Activated T-cell treated with anti-CD3 and anti-CD28 coated beads, Interleukin-2, amount 50 U/mL, for 48 hours (primary cell): ENCODE measurements at regions not wholly inside any gene's neighbourhood (a gene's known extent, or its start where the extent isn't known, plus 50 kb on each side); places are given as distances from the start of the nearest gene placed in this dataset.
"Not testable (repeated sequence)": the region's sequence is repeated elsewhere in the genome, so short reads cannot be mapped to it uniquely, and the experiment has no call there.

Source experiments
- DNase-seq, 2 experiments: peaks; one replicate each; pipeline ENCODE4 v3.0.0-alpha.2; 2020

- DNase-seq: no peak
These were observed 141.1 kb downstream of the DISP1 start for GRCh38 chr1:222955964-222956363.

- no peak for DNase-seq
These were observed 141.8 kb downstream of the DISP1 start for GRCh38 chr1:222956601-222957000.

GRCh38 chr1:222967466-222968240, 152.8 kb downstream of the DISP1 start:
- no peak for DNase-seq

GRCh38 chr1:222970040-222970439, 155.2 kb downstream of the DISP1 start:
- DNase-seq: no peak

- DNase-seq: no peak
These were observed 155.9 kb downstream of the DISP1 start for GRCh38 chr1:222970711-222971110.

- DNase-seq: no peak
These were observed 156.3 kb downstream of the DISP1 start for GRCh38 chr1:222971146-222971545.

GRCh38 chr1:222973561-222973960, 158.7 kb downstream of the DISP1 start:
- DNase-seq: no peak

GRCh38 chr1:222974496-222974895, 159.7 kb downstream of the DISP1 start:
- DNase-seq: no peak

- no peak for DNase-seq
These were observed 160.8 kb downstream of the DISP1 start for GRCh38 chr1:222975472-222976122.

GRCh38 chr1:222976453-222976852, 161.6 kb downstream of the DISP1 start:
- no peak for DNase-seq

- DNase-seq: not testable (repeated sequence)
These were observed 162.5 kb downstream of the DISP1 start for GRCh38 chr1:222977294-222977693.

GRCh38 chr1:222979561-222979960, 163.5 kb downstream of the TLR5 start:
- DNase-seq: no peak

GRCh38 chr1:222987674-222988076, 155.4 kb downstream of the TLR5 start:
- DNase-seq: no peak

- DNase-seq: no peak
These were observed 153.6 kb downstream of the TLR5 start for GRCh38 chr1:222989443-222989842.

GRCh38 chr1:222991177-222991576, 151.9 kb downstream of the TLR5 start:
- no peak for DNase-seq

GRCh38 chr1:222991908-222992307, 151.1 kb downstream of the TLR5 start:
- DNase-seq: no peak

- DNase-seq: no peak
These were observed 148.4 kb downstream of the TLR5 start for GRCh38 chr1:222994511-222995235.

GRCh38 chr1:222995236-222995580, 147.8 kb downstream of the TLR5 start:
- no peak for DNase-seq

GRCh38 chr1:222995620-222996309, 147.3 kb downstream of the TLR5 start:
- no peak for DNase-seq

- no peak for DNase-seq
These were observed 146.6 kb downstream of the TLR5 start for GRCh38 chr1:222996310-222996975.

- no peak for DNase-seq
These were observed 142.4 kb downstream of the TLR5 start for GRCh38 chr1:223000632-223001031.
